ENCODE measurements at regions not wholly inside any gene's neighbourhood (a gene's known extent, or its start where the extent isn't known, plus 50 kb on each side); places are given as distances from the start of the nearest gene placed in this dataset.

GRCh38 chr4:128596115-128596514 lies 213.4 kb upstream of the JADE1 start:
- DNase-seq (ENCODE audit: low spot score) (no peak), ATAC-seq (no peak), FAIRE-seq (no peak)
- peaks cover 36% of the 10 kb centered on the region for H3K4me1 ChIP-seq (ENCODE audit: insufficient read depth, low read length)
- H3K27me3 ChIP-seq (ENCODE audit: control insufficient read depth in 1 of 2, insufficient read depth in 2 of 2, low read length in 2 of 2), result no peaks in the 10 kb centered on the region
- H2AFZ ChIP-seq (ENCODE audit: low read length), result no peak overlapping the region
- no TSS peak for BruUV-seq (replicated peaks)
- H3K27ac ChIP-seq (ENCODE audit: extremely low read length, insufficient read depth, low read length), result no peak overlapping the region
- intact Hi-C loops (cut with micrococcal nuclease; ENCODE audit: unreplicated experiment) (no loop called here), in situ Hi-C loops (cut with HindIII; ENCODE audit: extremely low pct_ligation_motif_present, low pct_unique_long_range_greater_than_20kb) (no loop called here)
- POLR2A ChIA-PET, result no interaction called here
- CTCF ChIA-PET (ENCODE audit: low intra/inter-chr PET ratio, low total read pairs), result no interaction called here
- H3K79me2 ChIP-seq (ENCODE audit: insufficient read depth, low read length), result no peaks in the 10 kb centered on the region
- H3K9me3 ChIP-seq (ENCODE audit: low read length), result peaks cover 6% of the 10 kb centered on the region; the same call in 1 of the 2 replicates
- WGBS (ENCODE audit: low lambda C conversion rate), result 69% methylated on average over 5 of the region's 5 CpGs
- no peak overlapping the region for H3K9ac ChIP-seq (ENCODE audit: insufficient read depth, low read depth, low read length)
- H3K36me3 ChIP-seq (replicated peaks in 1 of 2; ENCODE audit: control insufficient read depth in 1 of 2, insufficient read depth in 2 of 2, low read length in 2 of 2), result no peaks in the 10 kb centered on the region
- no peak overlapping the region for H3K4me3 ChIP-seq (replicated peaks in 1 of 3; ENCODE audit: insufficient read depth in 1 of 3, low read depth in 2 of 3, low read length in 3 of 3)
- H4K20me1 ChIP-seq (ENCODE audit: insufficient read depth, low read length), result no peaks in the 10 kb centered on the region
- H3K4me2 ChIP-seq (ENCODE audit: low read depth, low read length), result no peak overlapping the region
- no peak for TF ChIP-seq ZNF652 (CRISPR knock-in tag; IDR thresholded peaks at IDR 0.05; ENCODE audit: borderline replicate concordance, low read depth)
- TF ChIP-seq ZNF142 (CRISPR knock-in tag; IDR thresholded peaks at IDR 0.05), result no peak
- TF ChIP-seq MTF1 (CRISPR knock-in tag; IDR thresholded peaks at IDR 0.05), result no peak
- TF ChIP-seq ZNF234 (CRISPR knock-in tag; conservative IDR thresholded peaks at IDR 0.05), result no peak
- TF ChIP-seq ZNF17 (CRISPR knock-in tag; IDR thresholded peaks at IDR 0.05), result no peak
- no peak for TF ChIP-seq ZNF773 (CRISPR knock-in tag; IDR thresholded peaks at IDR 0.05; ENCODE audit: borderline replicate concordance)
- no peak for TF ChIP-seq NFYB (CRISPR knock-in tag; IDR thresholded peaks at IDR 0.05)
- TF ChIP-seq, protein P1, sequence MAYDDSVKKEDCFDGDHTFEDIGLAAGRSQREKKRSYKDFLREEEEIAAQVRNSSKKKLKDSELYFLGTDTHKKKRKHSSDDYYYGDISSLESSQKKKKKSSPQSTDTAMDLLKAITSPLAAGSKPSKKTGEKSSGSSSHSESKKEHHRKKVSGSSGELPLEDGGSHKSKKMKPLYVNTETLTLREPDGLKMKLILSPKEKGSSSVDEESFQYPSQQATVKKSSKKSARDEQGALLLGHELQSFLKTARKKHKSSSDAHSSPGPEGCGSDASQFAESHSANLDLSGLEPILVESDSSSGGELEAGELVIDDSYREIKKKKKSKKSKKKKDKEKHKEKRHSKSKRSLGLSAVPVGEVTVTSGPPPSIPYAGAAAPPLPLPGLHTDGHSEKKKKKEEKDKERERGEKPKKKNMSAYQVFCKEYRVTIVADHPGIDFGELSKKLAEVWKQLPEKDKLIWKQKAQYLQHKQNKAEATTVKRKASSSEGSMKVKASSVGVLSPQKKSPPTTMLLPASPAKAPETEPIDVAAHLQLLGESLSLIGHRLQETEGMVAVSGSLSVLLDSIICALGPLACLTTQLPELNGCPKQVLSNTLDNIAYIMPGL (CRISPR knock-in tag; IDR thresholded peaks at IDR 0.05; ENCODE audit: borderline replicate concordance in 1 of 2, low read depth in 1 of 2), result no peak
- no peak for TF ChIP-seq PHB2 (IDR thresholded peaks at IDR 0.05; ENCODE audit: partially characterized antibody)
- TF ChIP-seq ZNF329 (CRISPR knock-in tag; IDR thresholded peaks at IDR 0.05; ENCODE audit: low read depth), result no peak
- no peak for TF ChIP-seq CSRNP1 (CRISPR knock-in tag; IDR thresholded peaks at IDR 0.05)
- no peak for TF ChIP-seq ETV5 (CRISPR knock-in tag; IDR thresholded peaks at IDR 0.05; ENCODE audit: borderline replicate concordance)
- TF ChIP-seq, protein P2, sequence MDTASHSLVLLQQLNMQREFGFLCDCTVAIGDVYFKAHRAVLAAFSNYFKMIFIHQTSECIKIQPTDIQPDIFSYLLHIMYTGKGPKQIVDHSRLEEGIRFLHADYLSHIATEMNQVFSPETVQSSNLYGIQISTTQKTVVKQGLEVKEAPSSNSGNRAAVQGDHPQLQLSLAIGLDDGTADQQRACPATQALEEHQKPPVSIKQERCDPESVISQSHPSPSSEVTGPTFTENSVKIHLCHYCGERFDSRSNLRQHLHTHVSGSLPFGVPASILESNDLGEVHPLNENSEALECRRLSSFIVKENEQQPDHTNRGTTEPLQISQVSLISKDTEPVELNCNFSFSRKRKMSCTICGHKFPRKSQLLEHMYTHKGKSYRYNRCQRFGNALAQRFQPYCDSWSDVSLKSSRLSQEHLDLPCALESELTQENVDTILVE (CRISPR knock-in tag; IDR thresholded peaks at IDR 0.05), result no peak

Data from HepG2 (cell line).